DND-41 (cell line): ENCODE measurements at regions not wholly inside any gene's neighbourhood (a gene's known extent, or its start where the extent isn't known, plus 50 kb on each side); places are given as distances from the start of the nearest gene placed in this dataset.

ENCODE experiments used
- CTCF ChIP-seq: IDR thresholded peaks from 2 replicates; pipeline ENCODE4 v1.5.1; 2012; ENCODE audit warnings: borderline replicate concordance, low read length, moderate library complexity, mild to moderate bottlenecking; ENCODE audit not compliant: poor library complexity, severe bottlenecking; ENCODE audit errors: extremely low read depth
- EZH2 ChIP-seq: IDR thresholded peaks from 3 replicates; pipeline ENCODE4 v1.6.1; 2012; ENCODE audit warnings: borderline replicate concordance, low read depth, mild to moderate bottlenecking, moderate library complexity, low read length, inconsistent platforms; ENCODE audit not compliant: severe bottlenecking

- TF ChIP-seq CTCF (no peak), EZH2 (no peak)
Observed at GRCh38 chr3:24684506-24685023, 189.9 kb upstream of the THRB start.
